Epithelial cell of proximal tubule (primary cell): ENCODE measurements at regions not wholly inside any gene's neighbourhood (a gene's known extent, or its start where the extent isn't known, plus 50 kb on each side); places are given as distances from the start of the nearest gene placed in this dataset.

ENCODE experiments used
- DNase-seq: peaks from one replicate; pipeline ENCODE4 v3.0.0-alpha.2; 2011; ENCODE audit warnings: low read depth
- H3K4me3 ChIP-seq: 2 replicates; pipeline ENCODE4 v1.5.1; 2011; ENCODE audit warnings: low read depth, mild to moderate bottlenecking, low read length
- CTCF ChIP-seq: conservative IDR thresholded peaks from 2 replicates; pipeline ENCODE4 v1.5.1; 2012; ENCODE audit warnings: low read depth, mild to moderate bottlenecking, low read length

- TF ChIP-seq CTCF, result peak; percentile 89
- no peak for DNase-seq
- peak overlapping the region; percentile 69 for H3K4me3 ChIP-seq
Measured at GRCh38 chr6:133837801-133838349, 51.0 kb upstream of the TCF21 start.
